H1 (cell line): ENCODE measurements at regions not wholly inside any gene's neighbourhood (a gene's known extent, or its start where the extent isn't known, plus 50 kb on each side); places are given as distances from the start of the nearest gene placed in this dataset.

ENCODE experiments used
- CEBPB ChIP-seq: IDR thresholded peaks from 2 replicates; pipeline ENCODE4 v1.6.1; 2012; ENCODE audit warnings: low read depth, low read length
- CHD7 ChIP-seq: fragments of 300-600 bp; sonication (generic); IDR thresholded peaks from 2 replicates; pipeline ENCODE4 v1.7.1; 2012; ENCODE audit warnings: low read length, moderate library complexity, mild to moderate bottlenecking, inconsistent platforms; ENCODE audit not compliant: insufficient replicate concordance
- FOSL1 ChIP-seq: IDR thresholded peaks from 2 replicates; pipeline ENCODE4 v1.6.1; 2011; ENCODE audit warnings: mild to moderate bottlenecking, low read depth, low read length, moderate library complexity; ENCODE audit not compliant: insufficient read depth
- NRF1 ChIP-seq: IDR thresholded peaks from 2 replicates; pipeline ENCODE4 v1.6.1; 2011; ENCODE audit warnings: mild to moderate bottlenecking, low read depth, low read length, improper control_type of control experiment
- RBBP5 ChIP-seq: IDR thresholded peaks from 2 replicates; pipeline ENCODE4 v1.7.1; 2012; ENCODE audit warnings: low read depth, mild to moderate bottlenecking, inconsistent platforms, low read length, moderate library complexity, borderline replicate concordance
- TBP ChIP-seq: IDR thresholded peaks from 2 replicates; pipeline ENCODE4 v1.6.1; 2011; ENCODE audit warnings: low read depth, low read length, improper control_type of control experiment

- TF ChIP-seq CHD7: no peak
- no peak for TF ChIP-seq RBBP5
- TF ChIP-seq TBP: no peak
- no peak for TF ChIP-seq CEBPB
- TF ChIP-seq NRF1: no peak
- no peak for TF ChIP-seq FOSL1
Observed at GRCh38 chr14:44446965-44447364, 60.1 kb downstream of the FSCB start (continued).
